Activated naive CD4-positive, alpha-beta T cell treated with anti-CD3 and anti-CD28 coated beads, Interleukin-2, amount 50 U/mL, for 16 hours (primary cell): ENCODE measurements at regions not wholly inside any gene's neighbourhood (a gene's known extent, or its start where the extent isn't known, plus 50 kb on each side); places are given as distances from the start of the nearest gene placed in this dataset.
A peak's percentile ranks its signal among the peaks of the same experiment; 100 is the strongest.

ENCODE experiments used
- DNase-seq: peaks from one replicate; pipeline ENCODE4 v3.0.0-alpha.2; 2020

DNA sequence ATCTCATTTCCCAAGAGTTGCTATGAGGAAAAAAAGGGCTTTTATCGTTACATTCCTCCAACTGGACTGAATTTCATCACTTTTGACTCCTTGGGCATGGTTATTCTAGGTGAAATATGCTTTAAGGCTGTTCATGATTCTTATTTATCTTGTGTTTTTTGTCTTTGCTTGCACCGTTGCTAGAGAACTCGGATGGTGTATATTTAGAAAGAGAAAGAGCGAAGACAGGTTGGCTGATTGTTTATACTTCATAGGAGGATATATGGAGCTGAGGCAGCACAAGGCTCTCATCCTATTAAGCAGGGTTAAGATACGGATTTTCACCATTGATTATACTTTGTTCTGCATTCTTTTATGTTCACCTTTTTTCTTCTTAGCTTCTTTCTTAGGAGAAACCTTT, 94.9 kb upstream of the GEMIN8 start:
- no peak for DNase-seq

DNA sequence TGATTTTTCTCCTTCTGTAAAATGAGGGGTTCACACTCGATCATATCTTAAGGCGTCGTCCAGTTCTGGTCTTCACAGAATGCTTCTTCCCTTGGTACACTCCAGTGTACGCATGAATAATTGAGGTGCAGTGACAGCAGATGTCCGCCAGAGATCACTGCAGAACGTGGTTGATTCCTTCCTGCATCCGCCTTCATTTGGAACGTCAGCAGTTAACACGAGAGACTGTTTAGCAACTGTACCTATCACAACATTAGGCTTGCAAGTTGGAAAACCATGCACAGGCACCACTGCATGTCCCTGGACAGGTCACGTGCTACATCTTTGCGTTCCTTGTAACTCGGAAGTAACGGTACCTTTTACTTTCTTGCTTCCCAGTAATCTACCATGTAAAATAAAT, 66.0 kb upstream of the GEMIN8 start:
- DNase-seq = peak; percentile 24

DNA sequence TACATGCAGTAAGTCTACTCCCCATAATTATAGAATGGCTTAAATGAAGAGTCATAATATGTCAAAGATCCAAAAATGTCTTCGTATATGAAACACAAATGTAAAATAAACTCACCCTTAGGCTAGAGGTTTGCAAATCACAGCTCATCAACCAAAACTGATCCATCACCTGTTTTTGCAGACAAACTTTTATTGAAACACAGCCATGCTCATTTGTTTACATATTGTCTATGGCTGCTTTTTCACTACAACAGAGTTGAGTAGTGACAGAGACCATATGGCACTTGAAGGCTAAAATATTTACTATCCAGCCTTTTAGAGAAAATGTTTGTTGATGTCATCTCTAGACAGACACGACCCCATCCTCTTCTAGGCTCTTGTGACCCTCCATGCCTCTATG, 64.5 kb upstream of the GEMIN8 start:
- no peak for DNase-seq

DNA sequence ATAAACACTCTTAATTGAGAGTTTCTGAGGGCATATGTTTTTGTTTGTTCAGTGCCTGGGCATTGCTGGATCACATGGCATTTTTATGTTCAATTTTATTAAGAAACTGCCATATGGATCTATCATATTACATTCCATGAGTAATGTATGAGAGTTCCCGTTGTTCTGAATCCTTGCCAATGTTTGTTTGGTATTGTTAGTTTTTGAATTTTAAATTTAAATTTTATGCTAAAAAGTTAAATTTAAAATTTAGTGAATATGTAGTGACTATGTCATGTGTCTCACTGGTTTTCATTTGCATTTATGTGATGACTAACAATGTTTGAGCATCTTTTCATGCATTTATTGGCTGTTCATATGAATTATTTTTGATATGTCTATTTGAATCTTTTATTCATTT, 54.8 kb upstream of the GEMIN8 start:
- no peak for DNase-seq

DNA sequence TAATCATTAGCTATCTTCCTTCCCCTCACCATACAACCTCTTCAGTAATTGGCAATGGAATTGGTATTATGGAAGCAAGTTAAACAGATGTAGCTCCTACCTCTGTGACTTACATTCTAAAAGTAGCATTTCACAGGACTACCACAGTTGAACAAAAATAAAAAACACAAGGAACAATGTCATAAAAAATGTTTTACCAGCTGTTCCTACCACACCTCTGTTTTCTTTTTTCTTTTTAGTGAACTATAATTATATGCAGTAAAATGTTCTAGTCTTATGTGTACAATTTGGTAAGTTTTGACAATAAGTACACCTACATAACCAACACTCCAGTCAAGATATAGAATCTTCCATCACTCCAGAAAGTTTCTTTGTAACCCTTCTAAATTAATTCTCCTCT, 54.1 kb upstream of the GEMIN8 start:
- no peak for DNase-seq

DNA sequence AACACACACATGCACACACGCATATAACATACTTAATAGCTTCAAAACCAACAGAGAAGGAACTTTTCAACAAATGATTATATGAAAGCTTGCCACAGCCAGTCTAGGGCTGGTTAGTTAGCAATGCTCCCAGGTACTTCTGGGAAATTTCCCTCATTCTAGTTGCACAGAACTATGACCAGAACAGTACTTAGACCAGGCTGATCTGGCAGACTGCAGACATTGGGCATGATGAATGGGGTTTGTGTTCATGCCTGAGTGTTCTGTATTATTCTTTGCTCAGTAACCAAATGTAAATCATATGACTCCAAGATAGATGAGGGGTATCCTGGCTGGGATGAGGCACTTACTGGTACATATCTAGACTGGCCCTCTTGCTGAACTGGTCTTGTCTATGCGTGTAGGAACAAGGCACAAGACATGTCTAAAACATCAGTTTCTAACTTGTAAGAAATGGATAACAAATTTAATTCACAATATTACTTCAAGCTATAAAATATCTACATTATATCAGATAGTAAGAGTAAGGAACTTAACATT, 50.3 kb upstream of the GEMIN8 start:
- no peak for DNase-seq
